BJ (cell line): ENCODE measurements at regions not wholly inside any gene's neighbourhood (a gene's known extent, or its start where the extent isn't known, plus 50 kb on each side); places are given as distances from the start of the nearest gene placed in this dataset.

ENCODE experiments used
- CTCF ChIA-PET: fragments of 350-600 bp; formaldehyde crosslinking; extraction: SDS; loops from one replicate; lab custom pipeline; 2021; ENCODE audit warnings: antibody characterized with exemption, inconsistent platforms; lab: Yijun Ruan, JAX
- POLR2A ChIA-PET: fragments of 300-600 bp; sonication (Branson Sonifier 250); formaldehyde crosslinking; extraction: SDS; loops from one replicate; lab custom pipeline; 2021; ENCODE audit warnings: antibody characterized with exemption; lab: Charles Lee
- DNase-seq: peaks from one replicate; pipeline ENCODE4 v3.0.0-alpha.2; 2011; ENCODE audit warnings: low read depth
- H3K27me3 ChIP-seq: 2 replicates; pipeline ENCODE4 v1.6.0; 2011; ENCODE audit warnings: low read length; ENCODE audit not compliant: control insufficient read depth, insufficient read depth
- H3K36me3 ChIP-seq: 2 replicates; pipeline ENCODE4 v1.5.1; 2011; ENCODE audit warnings: low read length; ENCODE audit not compliant: control insufficient read depth, insufficient read depth
- H3K4me3 ChIP-seq: 2 replicates; pipeline ENCODE4 v1.5.1; 2011; ENCODE audit warnings: low read depth, mild to moderate bottlenecking, control low read depth, low read length
- TF ChIP-seq, protein P1 (sequence below): IDR thresholded peaks from 2 replicates; pipeline ENCODE4 v1.5.1; 2011; ENCODE audit warnings: low read depth, mild to moderate bottlenecking, control low read depth, inconsistent platforms, low read length, moderate library complexity; ENCODE audit not compliant: insufficient read depth

DNA sequence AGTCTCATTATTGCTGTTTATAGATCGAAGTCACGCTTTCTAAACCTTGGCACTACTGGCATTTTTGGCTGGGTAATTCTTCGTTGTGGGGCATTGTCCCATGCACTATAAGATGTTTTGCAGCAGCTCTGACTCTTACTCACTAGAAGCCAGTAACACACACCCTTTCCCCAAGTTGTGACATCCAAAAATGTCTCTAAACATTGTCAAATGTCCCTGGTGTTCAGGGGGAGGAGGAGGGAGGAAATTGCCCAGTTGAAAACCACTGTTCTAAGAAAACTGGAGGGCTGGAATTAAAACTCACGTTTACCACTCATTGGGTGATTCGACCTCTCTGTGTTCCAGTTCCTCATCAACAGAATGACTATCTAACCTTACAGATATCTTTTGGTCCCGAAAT lies 115.7 kb upstream of the KLF7 start:
- CTCF ChIA-PET: no interaction called here
- POLR2A ChIA-PET: no interaction called here

DNA sequence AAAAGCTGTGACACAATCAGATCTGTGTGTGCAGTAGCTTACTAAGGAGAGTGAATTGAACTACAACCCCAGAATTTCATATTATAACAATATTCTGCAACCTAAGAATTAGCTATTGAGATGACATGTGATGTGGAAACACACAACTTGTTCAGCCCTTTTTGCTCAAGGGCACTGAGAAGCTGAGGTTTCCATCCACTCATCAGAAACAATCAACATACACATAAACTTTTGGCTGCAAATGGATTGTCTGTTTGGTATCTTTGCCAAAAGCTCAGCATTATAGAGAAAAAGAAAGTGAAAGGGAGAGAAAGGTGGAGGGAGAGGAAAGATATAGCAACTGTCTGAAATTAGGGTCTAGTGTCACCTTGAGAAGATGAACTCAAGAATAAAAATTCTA lies 117.2 kb upstream of the KLF7 start:
- Histone ChIP-seq H3K36me3 (no peaks in the 10 kb centered on the region), H3K4me3 (no peak overlapping the region), H3K27me3 (no peaks in the 10 kb centered on the region)
- DNase-seq: no peak
- TF ChIP-seq, protein P1, sequence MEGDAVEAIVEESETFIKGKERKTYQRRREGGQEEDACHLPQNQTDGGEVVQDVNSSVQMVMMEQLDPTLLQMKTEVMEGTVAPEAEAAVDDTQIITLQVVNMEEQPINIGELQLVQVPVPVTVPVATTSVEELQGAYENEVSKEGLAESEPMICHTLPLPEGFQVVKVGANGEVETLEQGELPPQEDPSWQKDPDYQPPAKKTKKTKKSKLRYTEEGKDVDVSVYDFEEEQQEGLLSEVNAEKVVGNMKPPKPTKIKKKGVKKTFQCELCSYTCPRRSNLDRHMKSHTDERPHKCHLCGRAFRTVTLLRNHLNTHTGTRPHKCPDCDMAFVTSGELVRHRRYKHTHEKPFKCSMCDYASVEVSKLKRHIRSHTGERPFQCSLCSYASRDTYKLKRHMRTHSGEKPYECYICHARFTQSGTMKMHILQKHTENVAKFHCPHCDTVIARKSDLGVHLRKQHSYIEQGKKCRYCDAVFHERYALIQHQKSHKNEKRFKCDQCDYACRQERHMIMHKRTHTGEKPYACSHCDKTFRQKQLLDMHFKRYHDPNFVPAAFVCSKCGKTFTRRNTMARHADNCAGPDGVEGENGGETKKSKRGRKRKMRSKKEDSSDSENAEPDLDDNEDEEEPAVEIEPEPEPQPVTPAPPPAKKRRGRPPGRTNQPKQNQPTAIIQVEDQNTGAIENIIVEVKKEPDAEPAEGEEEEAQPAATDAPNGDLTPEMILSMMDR: no peak
- ChIA-PET CTCF (interaction anchor here (0.8 to 1.5 kb wide), 6 partner anchors 10 to 190 kb away, joined by 3 to 7 read pairs (median 3); no protein-coding TSS in a partner anchor), POLR2A (interaction anchor here (0.7 to 0.8 kb wide), 3 partner anchors 117 to 406 kb away, joined by 3 to 5 read pairs (median 3); partner anchors contain the start of gene KLF7)

More for the DNA sequence above, 115.7 kb upstream of the KLF7 start:
- TF ChIP-seq, protein P1: no peak
- H3K27me3 ChIP-seq: no peaks in the 10 kb centered on the region
- no peak for DNase-seq
- H3K4me3 ChIP-seq: no peak overlapping the region
- no peaks in the 10 kb centered on the region for H3K36me3 ChIP-seq

DNA sequence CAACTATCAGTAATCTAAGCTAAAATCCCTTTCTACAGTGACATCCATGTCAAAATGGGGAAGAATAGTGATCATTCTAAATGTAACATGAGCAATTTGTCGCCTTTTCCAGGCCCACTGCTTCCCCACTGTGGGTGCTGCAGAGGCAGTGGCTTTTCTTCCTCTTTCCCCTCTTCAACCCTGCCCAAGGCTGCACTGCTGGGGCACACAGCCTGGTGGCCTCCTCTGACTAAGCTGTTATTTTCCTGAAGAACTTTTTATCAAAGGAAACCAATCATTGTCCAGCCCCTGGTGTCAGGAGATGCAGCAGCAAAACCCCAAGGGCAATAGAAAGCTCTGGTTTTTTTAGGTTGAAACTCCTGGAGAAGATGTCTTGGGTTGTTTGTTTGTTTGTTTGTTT lies 117.6 kb upstream of the KLF7 start:
- CTCF ChIA-PET: interaction anchor here (0.8 to 1.5 kb wide), 6 partner anchors 10 to 190 kb away, joined by 3 to 7 read pairs (median 3); no protein-coding TSS in a partner anchor
- POLR2A ChIA-PET: interaction anchor here (0.7 kb wide), 2 partner anchors 117 to 406 kb away, joined by 3 to 5 read pairs; partner anchors contain the start of gene KLF7
- no peaks in the 10 kb centered on the region for H3K36me3 ChIP-seq
- no peak overlapping the region for H3K4me3 ChIP-seq
- TF ChIP-seq, protein P1: peak; percentile 12; the same call in 1 of the 2 replicates
- no peak for DNase-seq
- no peaks in the 10 kb centered on the region for H3K27me3 ChIP-seq

DNA sequence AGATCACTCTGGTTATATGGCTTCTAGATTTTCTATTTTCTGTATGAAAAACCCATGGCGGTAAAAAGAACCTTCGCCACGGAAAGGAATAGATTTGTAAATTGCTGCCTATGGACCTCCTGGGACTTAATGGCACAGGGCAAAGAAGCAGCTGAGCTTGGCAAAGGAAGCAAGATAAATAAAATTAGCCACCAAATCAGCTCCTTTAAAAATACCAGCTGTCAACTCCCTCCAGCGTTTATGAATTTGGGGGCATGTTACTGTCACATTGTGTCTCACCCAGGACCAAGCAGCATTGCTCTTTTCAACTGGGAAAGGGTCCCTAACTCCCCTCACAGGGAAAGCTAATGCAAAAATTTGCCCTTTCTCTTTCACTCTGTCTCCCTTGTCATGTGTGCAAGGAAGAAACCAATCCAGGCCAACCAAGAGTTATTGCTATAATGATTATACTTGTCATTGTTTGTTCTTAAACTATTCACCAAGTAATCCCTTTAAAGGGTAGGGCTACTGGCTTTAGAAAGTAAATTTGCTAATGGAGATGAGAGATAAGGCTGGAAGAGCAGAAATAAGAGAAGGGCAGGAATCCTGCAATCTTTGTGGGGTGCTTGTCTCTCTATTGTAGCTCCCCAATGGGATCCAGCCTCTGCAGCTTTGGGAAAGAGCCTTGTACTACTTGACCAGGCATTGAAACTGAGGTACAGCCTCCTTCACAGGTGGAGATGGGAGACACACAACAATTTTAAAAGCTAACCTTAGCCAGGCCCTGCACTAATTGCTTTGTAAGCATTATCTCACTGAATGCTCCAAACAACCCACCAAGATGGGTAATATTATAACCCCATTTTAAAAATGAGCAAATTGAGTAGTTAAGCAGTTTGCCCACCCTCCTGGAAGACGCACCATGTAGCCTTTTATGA lies 119.1 kb upstream of the KLF7 start:
- POLR2A ChIA-PET: no interaction called here
- DNase-seq: peak; percentile 15
- CTCF ChIA-PET: interaction anchor here (1.3 to 1.6 kb wide), 2 partner anchors 9 to 119 kb away, joined by 3 to 8 read pairs; partner anchors contain the start of gene KLF7

More for the DNA sequence above, 119.1 kb upstream of the KLF7 start:
- TF ChIP-seq, protein P1: no peak
- H3K27me3 ChIP-seq: no peaks in the 10 kb centered on the region
- no peaks in the 10 kb centered on the region for H3K36me3 ChIP-seq
- no peak overlapping the region for H3K4me3 ChIP-seq
